Stomach (tissue), 4 donors: ENCODE measurements at regions not wholly inside any gene's neighbourhood (a gene's known extent, or its start where the extent isn't known, plus 50 kb on each side); places are given as distances from the start of the nearest gene placed in this dataset.

ENCODE experiments used
- POLR2AphosphoS5 ChIP-seq, 3 donors: sonication (generic); formaldehyde crosslinking; IDR thresholded peaks; one replicate each; pipeline ENCODE4 v1.6.1; 2016; ENCODE audit warnings: antibody characterized with exemption in 3 of 3
- TF ChIP-seq, protein P1 (sequence below), 7 experiments: fragments of 450-650 bp in 4 of 7; fragments of 200-600 bp in 3 of 7; sonication (generic) in 3 of 7; IDR thresholded peaks; one replicate each; pipeline ENCODE4 v1.5.1; 2016 to 2019; ENCODE audit warnings: antibody characterized with exemption in 7 of 7, control low read depth in 2 of 7, mild to moderate bottlenecking in 1 of 7

DNA sequence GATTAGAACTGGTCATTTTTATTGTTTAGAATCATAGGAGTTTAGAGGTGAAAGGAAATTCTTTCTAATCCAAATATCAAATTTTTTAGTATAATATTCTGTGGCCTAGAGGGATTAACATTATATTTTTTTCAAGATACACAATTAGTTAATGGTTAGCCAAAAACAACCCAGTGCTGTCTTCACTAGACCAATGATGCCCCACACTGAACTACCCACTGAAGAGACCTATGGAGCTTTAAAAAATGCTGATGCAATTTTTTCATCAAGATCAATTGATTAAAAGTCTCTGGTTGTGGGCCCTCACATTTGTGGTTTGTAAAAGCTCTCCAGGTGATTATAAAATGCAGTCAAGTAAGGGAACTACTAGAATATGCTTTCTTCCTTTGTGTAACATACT lies 274.1 kb upstream of the C9orf72 start:
- TF ChIP-seq, protein P1, sequence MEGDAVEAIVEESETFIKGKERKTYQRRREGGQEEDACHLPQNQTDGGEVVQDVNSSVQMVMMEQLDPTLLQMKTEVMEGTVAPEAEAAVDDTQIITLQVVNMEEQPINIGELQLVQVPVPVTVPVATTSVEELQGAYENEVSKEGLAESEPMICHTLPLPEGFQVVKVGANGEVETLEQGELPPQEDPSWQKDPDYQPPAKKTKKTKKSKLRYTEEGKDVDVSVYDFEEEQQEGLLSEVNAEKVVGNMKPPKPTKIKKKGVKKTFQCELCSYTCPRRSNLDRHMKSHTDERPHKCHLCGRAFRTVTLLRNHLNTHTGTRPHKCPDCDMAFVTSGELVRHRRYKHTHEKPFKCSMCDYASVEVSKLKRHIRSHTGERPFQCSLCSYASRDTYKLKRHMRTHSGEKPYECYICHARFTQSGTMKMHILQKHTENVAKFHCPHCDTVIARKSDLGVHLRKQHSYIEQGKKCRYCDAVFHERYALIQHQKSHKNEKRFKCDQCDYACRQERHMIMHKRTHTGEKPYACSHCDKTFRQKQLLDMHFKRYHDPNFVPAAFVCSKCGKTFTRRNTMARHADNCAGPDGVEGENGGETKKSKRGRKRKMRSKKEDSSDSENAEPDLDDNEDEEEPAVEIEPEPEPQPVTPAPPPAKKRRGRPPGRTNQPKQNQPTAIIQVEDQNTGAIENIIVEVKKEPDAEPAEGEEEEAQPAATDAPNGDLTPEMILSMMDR (IDR thresholded peaks at IDR 0.05), result no peak
- TF ChIP-seq POLR2AphosphoS5 (IDR thresholded peaks at IDR 0.05), result no peak
